ENCODE measurements at regions not wholly inside any gene's neighbourhood (a gene's known extent, or its start where the extent isn't known, plus 50 kb on each side); places are given as distances from the start of the nearest gene placed in this dataset.

DNA sequence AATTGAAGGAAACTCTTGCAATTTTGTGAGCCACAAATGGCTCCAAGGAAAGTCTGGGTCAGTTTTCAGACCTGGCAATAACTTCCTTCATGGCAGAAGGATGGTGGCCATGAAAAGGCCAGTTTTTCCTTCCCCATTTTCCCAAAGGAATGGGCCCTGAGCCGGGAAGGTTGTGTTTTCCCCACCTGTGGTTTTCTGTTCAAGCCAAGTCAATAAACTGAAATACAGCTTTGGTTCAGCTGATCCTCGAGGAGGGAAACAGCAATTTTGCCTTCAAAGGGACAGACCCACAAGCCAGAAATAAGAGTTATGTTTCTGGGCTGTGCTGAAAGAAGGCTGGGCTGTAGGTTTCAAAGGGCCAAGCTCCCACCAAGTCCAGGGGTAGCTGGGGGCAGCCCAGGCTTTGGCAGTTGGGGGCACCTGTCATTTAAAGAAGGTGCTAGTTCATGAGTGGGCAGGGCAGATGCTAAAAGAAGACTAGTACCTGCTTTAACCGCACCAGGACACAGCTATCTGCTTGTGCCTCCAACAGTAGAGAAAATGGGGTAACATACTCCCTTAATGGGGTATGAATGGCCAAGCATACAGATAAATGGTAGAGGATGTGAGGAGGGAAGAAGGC lies 97.0 kb downstream of the TTC32 start:
- no peaks in the 10 kb centered on the region for H3K36me3 Mint-ChIP-seq (ENCODE audit: insufficient read depth in 1 of 3, low read depth in 3 of 3)
- H3K4me1 Mint-ChIP-seq: peaks cover 0 to 6% of the 10 kb centered on the region in 2 experiments; a peak in 3 of 4 replicates
- H2BK20ac ChIP-seq (ENCODE audit: low read depth, low read length, poor library complexity, severe bottlenecking): no peak overlapping the region
- H2AK5ac ChIP-seq (ENCODE audit: insufficient read length, low read length): no peak overlapping the region
- H3T11ph ChIP-seq (ENCODE audit: low read length): no peak overlapping the region
- no peak overlapping the region for H2AFZ ChIP-seq (ENCODE audit: low read length)
- H4K20me1 ChIP-seq (ENCODE audit: control insufficient read depth, insufficient read depth, insufficient read length): no peaks in the 10 kb centered on the region
- H3K27me3 ChIP-seq (ENCODE audit: insufficient read depth, low read length): no peaks in the 10 kb centered on the region
- H3K27ac ChIP-seq (ENCODE audit: insufficient read length, low read depth, low read length): no peak overlapping the region
- H4K5ac ChIP-seq (ENCODE audit: insufficient read length, low read depth, low read length): no peak overlapping the region
- no peak overlapping the region for H3K14ac ChIP-seq (ENCODE audit: insufficient read depth, low read length)
- no peak overlapping the region for H4K8ac ChIP-seq (replicated peaks; ENCODE audit: insufficient read length, low read depth, low read length)
- WGBS (ENCODE audit: extremely low coverage, insufficient read length, low lambda C conversion rate): no CpG with 5 or more reads among the region's 3 CpGs
- no peaks in the 10 kb centered on the region for H3K27me3 Mint-ChIP-seq (ENCODE audit: low read depth)
- no peak overlapping the region for H3K4me2 ChIP-seq (ENCODE audit: insufficient read depth, insufficient read length, low read length)
- no peak overlapping the region for H3K4ac ChIP-seq (ENCODE audit: low read depth, low read length)
- H2BK12ac ChIP-seq (ENCODE audit: insufficient read length, low read depth, low read length): no peak overlapping the region
- TF ChIP-seq, protein P1, sequence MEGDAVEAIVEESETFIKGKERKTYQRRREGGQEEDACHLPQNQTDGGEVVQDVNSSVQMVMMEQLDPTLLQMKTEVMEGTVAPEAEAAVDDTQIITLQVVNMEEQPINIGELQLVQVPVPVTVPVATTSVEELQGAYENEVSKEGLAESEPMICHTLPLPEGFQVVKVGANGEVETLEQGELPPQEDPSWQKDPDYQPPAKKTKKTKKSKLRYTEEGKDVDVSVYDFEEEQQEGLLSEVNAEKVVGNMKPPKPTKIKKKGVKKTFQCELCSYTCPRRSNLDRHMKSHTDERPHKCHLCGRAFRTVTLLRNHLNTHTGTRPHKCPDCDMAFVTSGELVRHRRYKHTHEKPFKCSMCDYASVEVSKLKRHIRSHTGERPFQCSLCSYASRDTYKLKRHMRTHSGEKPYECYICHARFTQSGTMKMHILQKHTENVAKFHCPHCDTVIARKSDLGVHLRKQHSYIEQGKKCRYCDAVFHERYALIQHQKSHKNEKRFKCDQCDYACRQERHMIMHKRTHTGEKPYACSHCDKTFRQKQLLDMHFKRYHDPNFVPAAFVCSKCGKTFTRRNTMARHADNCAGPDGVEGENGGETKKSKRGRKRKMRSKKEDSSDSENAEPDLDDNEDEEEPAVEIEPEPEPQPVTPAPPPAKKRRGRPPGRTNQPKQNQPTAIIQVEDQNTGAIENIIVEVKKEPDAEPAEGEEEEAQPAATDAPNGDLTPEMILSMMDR (conservative IDR thresholded peaks at IDR 0.05): no peak
- no peak overlapping the region for H3K27ac Mint-ChIP-seq
- H3K18ac ChIP-seq (ENCODE audit: insufficient read length, low read depth, low read length): no peak overlapping the region
- H2BK120ac ChIP-seq (ENCODE audit: low read depth, low read length, poor library complexity, severe bottlenecking): no peak overlapping the region
- no peaks in the 10 kb centered on the region for H3K4me1 ChIP-seq (ENCODE audit: insufficient read depth, low read length)
- H3K79me1 ChIP-seq (ENCODE audit: insufficient read depth, low read depth, low read length, poor library complexity, severe bottlenecking): no peaks in the 10 kb centered on the region
- H3K9me3 ChIP-seq (ENCODE audit: control insufficient read depth, low read depth, low read length): no peaks in the 10 kb centered on the region
- no peaks in the 10 kb centered on the region for H3K79me2 ChIP-seq (ENCODE audit: insufficient read depth, low read length)
- no peak overlapping the region for H3K56ac ChIP-seq (ENCODE audit: insufficient read length, low read depth, low read length)
- DNase-seq: peak; percentile 0
- no peaks in the 10 kb centered on the region for H3K9me3 Mint-ChIP-seq
- H4K91ac ChIP-seq (ENCODE audit: insufficient read length, low read depth, low read length): no peak overlapping the region
- no peak overlapping the region for H3K4me3 Mint-ChIP-seq
- H2BK15ac ChIP-seq (ENCODE audit: low read depth, low read length): no peak overlapping the region
- no peaks in the 10 kb centered on the region for H3K23me2 ChIP-seq (ENCODE audit: insufficient read length, low read depth, low read length, poor library complexity, severe bottlenecking)
- no peak overlapping the region for H3K23ac ChIP-seq (ENCODE audit: insufficient read length, low read depth, low read length)
- no peak overlapping the region for H3K9ac ChIP-seq (ENCODE audit: extremely low read depth, insufficient read length, low read length)
- H2BK5ac ChIP-seq (ENCODE audit: insufficient read length, low read length): no peak overlapping the region

All from H9 (cell line).